GM12874 (cell line): ENCODE measurements at regions not wholly inside any gene's neighbourhood (a gene's known extent, or its start where the extent isn't known, plus 50 kb on each side); places are given as distances from the start of the nearest gene placed in this dataset.

Experiments used
- TF ChIP-seq, protein P1 (sequence below): IDR thresholded peaks from 2 replicates; pipeline ENCODE4 v1.5.1; 2011; ENCODE audit warnings: low read depth, mild to moderate bottlenecking, control low read depth, low read length, moderate library complexity; ENCODE audit not compliant: insufficient read depth

DNA sequence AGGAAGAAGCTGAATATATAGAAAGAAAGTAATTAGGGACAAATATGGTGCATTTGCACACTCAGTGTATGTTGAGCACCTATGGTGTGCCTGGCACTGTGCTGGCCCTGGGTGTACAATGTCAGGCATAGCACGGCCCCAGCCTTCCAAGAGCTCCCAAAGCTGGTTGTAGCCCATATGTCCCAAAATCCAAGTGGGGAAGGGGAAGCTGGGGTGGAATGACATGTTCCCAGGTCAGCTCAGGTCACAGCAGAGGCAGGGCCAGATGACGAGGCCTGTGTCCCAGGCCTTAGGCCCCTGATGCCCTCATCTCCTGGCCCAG lies 170.0 kb downstream of the VEGFA start:
- TF ChIP-seq, protein P1, sequence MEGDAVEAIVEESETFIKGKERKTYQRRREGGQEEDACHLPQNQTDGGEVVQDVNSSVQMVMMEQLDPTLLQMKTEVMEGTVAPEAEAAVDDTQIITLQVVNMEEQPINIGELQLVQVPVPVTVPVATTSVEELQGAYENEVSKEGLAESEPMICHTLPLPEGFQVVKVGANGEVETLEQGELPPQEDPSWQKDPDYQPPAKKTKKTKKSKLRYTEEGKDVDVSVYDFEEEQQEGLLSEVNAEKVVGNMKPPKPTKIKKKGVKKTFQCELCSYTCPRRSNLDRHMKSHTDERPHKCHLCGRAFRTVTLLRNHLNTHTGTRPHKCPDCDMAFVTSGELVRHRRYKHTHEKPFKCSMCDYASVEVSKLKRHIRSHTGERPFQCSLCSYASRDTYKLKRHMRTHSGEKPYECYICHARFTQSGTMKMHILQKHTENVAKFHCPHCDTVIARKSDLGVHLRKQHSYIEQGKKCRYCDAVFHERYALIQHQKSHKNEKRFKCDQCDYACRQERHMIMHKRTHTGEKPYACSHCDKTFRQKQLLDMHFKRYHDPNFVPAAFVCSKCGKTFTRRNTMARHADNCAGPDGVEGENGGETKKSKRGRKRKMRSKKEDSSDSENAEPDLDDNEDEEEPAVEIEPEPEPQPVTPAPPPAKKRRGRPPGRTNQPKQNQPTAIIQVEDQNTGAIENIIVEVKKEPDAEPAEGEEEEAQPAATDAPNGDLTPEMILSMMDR: no peak

DNA sequence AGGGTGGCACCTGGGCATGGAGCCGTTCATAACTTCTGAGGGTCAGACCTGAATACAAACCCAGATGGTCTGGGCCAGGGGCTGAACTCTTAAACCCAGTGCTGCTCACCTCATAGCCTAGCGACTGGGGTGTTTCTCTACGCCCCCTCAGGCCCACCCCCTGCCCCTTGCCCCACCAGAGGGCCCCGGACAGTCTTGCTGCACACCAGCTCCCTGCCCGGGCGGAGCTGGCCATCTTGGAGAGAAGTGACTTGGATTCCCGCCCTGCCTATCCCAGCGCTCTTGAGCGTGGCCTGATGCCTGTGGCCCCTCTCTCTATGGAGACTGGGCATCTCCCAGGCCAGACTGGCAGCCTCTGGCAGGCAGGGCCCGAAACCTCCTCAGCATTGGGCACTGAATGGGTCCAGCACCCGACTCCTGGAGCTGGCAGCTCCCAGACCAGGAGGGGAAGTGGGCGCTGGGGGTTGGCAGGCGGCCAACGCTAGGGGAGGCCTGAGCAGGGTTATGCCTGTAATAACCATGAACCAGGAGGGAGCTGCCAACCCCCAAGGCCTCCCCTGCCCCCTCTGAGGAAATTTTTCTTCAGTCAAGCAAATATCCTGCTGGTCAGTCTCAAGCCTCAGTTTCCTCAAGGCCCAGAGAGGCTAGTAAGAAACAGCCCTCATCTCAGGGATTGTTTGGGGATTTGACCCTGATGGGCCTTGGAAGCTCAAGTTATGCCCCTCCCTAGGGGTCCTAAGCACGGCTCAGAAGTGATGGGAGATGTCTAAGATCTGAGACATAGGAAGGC lies 169.5 kb downstream of the VEGFA start:
- TF ChIP-seq, protein P1: no peak

DNA sequence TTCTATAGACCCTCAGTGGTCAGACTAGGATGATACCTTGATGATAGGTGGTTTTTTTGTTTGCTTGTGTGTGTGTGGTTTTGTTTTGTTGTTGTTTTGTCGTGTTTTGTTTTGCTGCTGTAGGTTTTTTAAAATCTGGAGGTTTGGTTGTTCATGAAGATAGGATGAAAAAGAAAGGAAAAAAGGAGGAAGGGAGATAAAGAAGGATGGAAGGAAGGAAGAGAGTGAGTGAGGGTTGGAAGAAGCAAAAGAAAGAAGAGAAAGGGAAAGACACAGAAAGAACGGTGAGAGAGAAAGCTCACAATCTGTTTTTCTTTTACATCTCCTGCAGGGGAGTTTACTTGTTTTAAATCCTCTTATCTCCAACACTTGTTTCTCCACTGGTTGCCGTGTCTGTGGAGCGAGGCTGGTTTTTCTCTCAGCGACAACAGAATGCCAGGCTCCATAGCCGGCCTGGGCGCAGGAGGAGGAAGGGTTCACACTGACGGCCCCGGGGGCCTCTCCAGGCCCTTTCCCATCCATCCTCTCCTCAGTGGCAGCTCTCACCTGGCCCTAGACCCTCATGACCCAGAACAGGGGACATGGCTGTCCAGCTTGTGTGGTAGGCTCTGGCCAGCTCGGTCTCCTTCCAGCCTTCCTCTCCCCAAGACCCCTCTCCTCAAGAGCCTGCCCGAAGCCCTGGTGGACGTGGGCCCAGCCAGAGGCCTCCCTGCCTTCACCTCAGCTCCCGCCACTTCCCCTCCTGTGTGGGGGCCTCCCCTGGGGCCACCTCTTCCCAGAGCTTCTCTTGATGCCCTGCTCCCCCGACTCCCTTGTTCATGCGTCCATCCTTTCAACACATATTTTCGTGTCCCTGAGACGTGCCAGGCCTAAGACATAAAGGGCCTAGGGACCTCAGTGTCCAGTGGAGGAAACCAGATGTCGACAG lies 168.4 kb downstream of the VEGFA start:
- TF ChIP-seq, protein P1: no peak

DNA sequence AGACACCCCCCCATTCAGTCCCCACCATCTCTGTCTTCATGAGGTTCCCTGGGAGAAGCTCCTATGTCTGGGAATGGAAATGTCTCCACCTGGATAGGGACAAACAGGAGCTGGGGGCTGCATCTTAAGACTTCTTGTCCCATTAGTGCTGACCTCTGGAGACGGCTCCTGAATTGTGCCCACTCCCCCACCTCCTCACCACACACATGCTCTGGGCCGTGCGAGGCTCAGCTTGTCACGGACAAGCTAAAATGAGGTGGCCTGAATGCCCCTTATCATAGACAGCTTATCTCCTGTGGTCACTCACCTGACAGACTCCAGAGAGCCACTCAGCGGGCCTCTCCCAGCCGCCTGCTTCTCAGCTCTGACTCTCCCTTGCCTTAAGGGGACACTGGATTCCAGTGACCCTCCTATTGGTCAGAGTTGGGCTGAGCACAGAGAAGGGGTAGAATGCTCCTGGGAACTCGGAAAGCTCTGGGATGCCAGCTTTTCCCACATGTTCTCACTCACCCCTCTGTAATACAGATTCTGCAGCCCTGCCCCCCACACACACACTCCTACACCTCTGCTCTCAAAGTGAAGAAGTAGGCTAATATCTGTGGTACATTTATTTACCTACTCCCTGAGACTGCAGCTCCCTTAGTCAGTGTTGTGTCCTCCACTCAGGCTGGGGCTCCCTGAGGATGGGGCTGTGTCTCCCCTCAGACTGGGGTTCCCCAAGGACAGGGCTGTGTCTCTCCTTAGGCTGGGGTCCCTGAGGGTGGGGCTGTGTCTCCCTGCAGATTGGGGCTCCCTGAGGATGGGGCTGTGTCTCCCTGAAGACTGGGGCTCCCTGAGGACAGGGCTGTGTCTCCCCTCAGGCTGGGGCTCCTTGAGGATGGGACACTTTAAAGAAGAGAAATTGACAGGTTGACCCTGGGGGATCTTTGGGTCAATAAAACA lies 167.5 kb downstream of the VEGFA start:
- TF ChIP-seq, protein P1: no peak

DNA sequence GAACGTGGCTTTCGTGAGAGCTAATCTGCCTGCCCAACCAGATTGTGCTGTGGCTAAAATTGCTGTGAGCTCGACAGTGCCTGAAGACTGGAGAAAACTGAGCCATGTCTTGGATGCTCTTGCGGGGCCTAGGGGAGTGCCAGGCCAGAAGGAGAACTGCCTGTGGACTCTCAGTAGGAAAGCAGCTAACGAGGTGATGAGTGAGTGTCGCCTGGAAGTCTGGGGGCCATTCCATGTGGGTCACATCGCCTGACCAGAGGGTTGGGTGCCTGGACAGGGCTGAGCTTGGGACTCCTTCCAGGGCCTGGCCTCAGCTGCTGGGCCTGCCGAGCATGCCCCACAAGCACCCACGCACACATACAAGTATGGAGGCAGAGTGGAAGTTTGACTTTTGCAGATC lies 166.5 kb downstream of the VEGFA start:
- TF ChIP-seq, protein P1: no peak

DNA sequence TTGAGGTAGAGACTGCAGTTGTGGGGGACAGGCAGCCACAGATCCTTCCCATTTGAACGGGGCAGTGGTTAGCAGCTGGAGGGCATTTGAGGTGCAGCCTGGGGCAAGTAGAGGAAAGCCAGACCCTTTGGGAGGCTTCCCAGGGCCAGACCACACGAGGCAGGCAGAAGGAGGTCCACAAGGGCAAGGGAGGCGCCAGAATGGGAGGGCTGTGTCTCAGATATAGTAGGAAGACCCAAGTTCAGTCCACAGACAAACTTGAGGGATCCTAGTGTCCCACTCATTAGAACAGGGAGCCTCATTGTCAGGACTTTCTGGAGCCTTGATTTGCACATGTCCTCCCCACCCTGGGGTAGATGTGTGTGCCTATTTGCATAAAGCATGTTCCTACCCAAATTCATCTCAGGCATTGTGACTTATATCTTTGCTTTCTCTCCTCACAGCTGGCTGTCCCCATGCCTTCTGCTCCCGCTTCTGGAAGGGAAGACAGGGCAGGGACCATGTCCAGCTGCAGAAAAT lies 166.0 kb downstream of the VEGFA start:
- TF ChIP-seq, protein P1: no peak
